Right lobe of liver (tissue), 4 donors: ENCODE measurements at regions not wholly inside any gene's neighbourhood (a gene's known extent, or its start where the extent isn't known, plus 50 kb on each side); places are given as distances from the start of the nearest gene placed in this dataset.

Experiments
- POLR2A ChIP-seq: fragments of 450-650 bp; IDR thresholded peaks from one replicate; pipeline ENCODE4 v1.6.1; 2017; ENCODE audit warnings: antibody characterized with exemption, mild to moderate bottlenecking
- TF ChIP-seq, protein P1 (sequence below), 4 donors: fragments of 200-600 bp in 3 of 4; fragments of 450-650 bp in 1 of 4; IDR thresholded peaks; one replicate each; pipeline versions ENCODE4 v1.5.1 to v1.8.0; 2016 to 2022; ENCODE audit warnings: antibody characterized with exemption in 4 of 4, mild to moderate bottlenecking in 2 of 4
- donor health status: DM: no; HTN: no; CAD: no.
- donor health status: DM: no; HTN: no; CAD: no.
- donor health status: DM: no; HTN: yes; CAD: no.

DNA sequence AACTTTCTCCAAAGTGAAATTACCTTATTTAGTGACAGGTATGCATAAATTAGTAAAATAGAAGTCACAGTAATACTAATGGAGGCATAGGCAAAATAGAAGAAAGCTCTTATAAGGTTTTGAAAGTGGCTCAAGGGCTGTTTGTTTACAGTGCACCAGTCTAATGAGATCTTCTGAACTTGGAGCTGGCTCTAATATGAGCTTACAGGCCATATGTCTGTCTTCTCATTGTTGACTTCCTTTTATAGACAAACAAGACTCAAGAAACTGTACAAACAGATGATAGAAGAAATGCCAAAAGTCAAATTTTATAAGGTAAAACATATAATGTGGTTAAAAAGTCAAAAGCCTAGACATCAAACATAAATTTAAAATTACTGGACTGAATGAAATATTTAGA is 207.5 kb upstream of the NEGR1 start:
- TF ChIP-seq, protein P1, sequence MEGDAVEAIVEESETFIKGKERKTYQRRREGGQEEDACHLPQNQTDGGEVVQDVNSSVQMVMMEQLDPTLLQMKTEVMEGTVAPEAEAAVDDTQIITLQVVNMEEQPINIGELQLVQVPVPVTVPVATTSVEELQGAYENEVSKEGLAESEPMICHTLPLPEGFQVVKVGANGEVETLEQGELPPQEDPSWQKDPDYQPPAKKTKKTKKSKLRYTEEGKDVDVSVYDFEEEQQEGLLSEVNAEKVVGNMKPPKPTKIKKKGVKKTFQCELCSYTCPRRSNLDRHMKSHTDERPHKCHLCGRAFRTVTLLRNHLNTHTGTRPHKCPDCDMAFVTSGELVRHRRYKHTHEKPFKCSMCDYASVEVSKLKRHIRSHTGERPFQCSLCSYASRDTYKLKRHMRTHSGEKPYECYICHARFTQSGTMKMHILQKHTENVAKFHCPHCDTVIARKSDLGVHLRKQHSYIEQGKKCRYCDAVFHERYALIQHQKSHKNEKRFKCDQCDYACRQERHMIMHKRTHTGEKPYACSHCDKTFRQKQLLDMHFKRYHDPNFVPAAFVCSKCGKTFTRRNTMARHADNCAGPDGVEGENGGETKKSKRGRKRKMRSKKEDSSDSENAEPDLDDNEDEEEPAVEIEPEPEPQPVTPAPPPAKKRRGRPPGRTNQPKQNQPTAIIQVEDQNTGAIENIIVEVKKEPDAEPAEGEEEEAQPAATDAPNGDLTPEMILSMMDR (IDR thresholded peaks at IDR 0.05), result no peak
- TF ChIP-seq POLR2A, result no peak
